OCI-LY7 (cell line): ENCODE measurements at regions not wholly inside any gene's neighbourhood (a gene's known extent, or its start where the extent isn't known, plus 50 kb on each side); places are given as distances from the start of the nearest gene placed in this dataset.

Experiments
- BruUV-seq: library from RNA; stranded (reverse); fragments of 400-500 nt; replicated peaks from 2 replicates; lab custom pipeline; 2021; lab: Mats Ljungman, UMichigan
- CTCF ChIA-PET: fragments of 300-600 bp; sonication (Branson Sonifier 250); formaldehyde crosslinking; loops from one replicate; lab custom pipeline; 2022; ENCODE audit warnings: antibody characterized with exemption; ENCODE audit not compliant: unreplicated experiment; lab: Charles Lee
- POLR2A ChIA-PET: fragments of 300-600 bp; sonication (Branson Sonifier 250); formaldehyde crosslinking; loops from one replicate; lab custom pipeline; 2022; ENCODE audit warnings: antibody characterized with exemption; lab: Charles Lee
- DNase-seq: peaks from one replicate; pipeline ENCODE4 v3.0.0-alpha.2; 2015; ENCODE audit warnings: low spot score
- H2AFZ ChIP-seq: fragments of 200-600 bp; sonication (generic), shearing (Covaris generic); 2 replicates; pipeline ENCODE4 v1.6.1; 2014; ENCODE audit warnings: mild to moderate bottlenecking, antibody characterized with exemption, low read length, moderate library complexity
- H3K27ac ChIP-seq: fragments of 200-600 bp; sonication (generic); 2 replicates; pipeline ENCODE4 v1.5.1; 2014; ENCODE audit warnings: mixed run types, low read depth, mild to moderate bottlenecking, moderate library complexity, low read length, inconsistent platforms; ENCODE audit not compliant: poor library complexity, severe bottlenecking
- H3K36me3 ChIP-seq: fragments of 200-600 bp; sonication (generic); 2 replicates; pipeline ENCODE4 v1.6.1; 2014; ENCODE audit warnings: mild to moderate bottlenecking, antibody characterized with exemption, low read length, moderate library complexity, mixed read lengths; ENCODE audit not compliant: insufficient read depth
- H3K4me1 ChIP-seq: fragments of 200-600 bp; sonication (generic); 2 replicates; pipeline ENCODE4 v1.5.1; 2014; ENCODE audit warnings: mild to moderate bottlenecking, low read length; ENCODE audit not compliant: insufficient read depth, poor library complexity, severe bottlenecking
- H3K4me2 ChIP-seq: fragments of 200-600 bp; sonication (generic); 2 replicates; pipeline ENCODE4 v1.6.1; 2014; ENCODE audit warnings: mild to moderate bottlenecking, low read length
- H3K4me3 ChIP-seq: fragments of 200-600 bp; sonication (generic); 2 replicates; pipeline ENCODE4 v1.5.1; 2014; ENCODE audit warnings: mild to moderate bottlenecking, low read depth, low read length; ENCODE audit not compliant: poor library complexity, severe bottlenecking
- H3K79me2 ChIP-seq: fragments of 200-600 bp; sonication (generic); 2 replicates; pipeline ENCODE4 v1.6.1; 2016; ENCODE audit warnings: low read depth, mild to moderate bottlenecking, low read length, moderate library complexity, mixed read lengths; ENCODE audit not compliant: insufficient read depth
- H3K9me2 ChIP-seq: fragments of 200-600 bp; sonication (generic); 2 replicates; pipeline ENCODE4 v1.6.1; 2016; ENCODE audit warnings: mild to moderate bottlenecking, low read length, mixed read lengths; ENCODE audit not compliant: insufficient read depth
- H3K9me3 ChIP-seq: fragments of 200-600 bp; sonication (generic); 2 replicates; pipeline ENCODE4 v1.6.1; 2014; ENCODE audit warnings: mild to moderate bottlenecking, mixed run types, low read length, mixed read lengths
- H4K20me1 ChIP-seq: fragments of 200-600 bp; sonication (generic); 2 replicates; pipeline ENCODE4 v1.6.1; 2014; ENCODE audit warnings: mild to moderate bottlenecking, antibody characterized with exemption, low read length, moderate library complexity, mixed read lengths; ENCODE audit not compliant: insufficient read depth
- EZH2phosphoT487 ChIP-seq: fragments of 200-600 bp; sonication (generic); IDR thresholded peaks from 2 replicates; pipeline ENCODE4 v1.6.1; 2018; ENCODE audit warnings: low read depth, borderline replicate concordance, mild to moderate bottlenecking, mixed run types, antibody characterized with exemption, low read length, moderate library complexity, mixed read lengths
- intact Hi-C: fragments of 100-400 bp; cut with micrococcal nuclease; formaldehyde crosslinking; loops from one replicate; pipeline ENCODE4 v1.10.0; 2022; ENCODE audit not compliant: unreplicated experiment
- TF ChIP-seq, protein P1 (sequence below): fragments of 200-600 bp; sonication (generic); conservative IDR thresholded peaks from 2 replicates; pipeline ENCODE4 v1.5.1; 2014; ENCODE audit warnings: mild to moderate bottlenecking, antibody characterized with exemption, low read length, moderate library complexity, mixed read lengths

DNA sequence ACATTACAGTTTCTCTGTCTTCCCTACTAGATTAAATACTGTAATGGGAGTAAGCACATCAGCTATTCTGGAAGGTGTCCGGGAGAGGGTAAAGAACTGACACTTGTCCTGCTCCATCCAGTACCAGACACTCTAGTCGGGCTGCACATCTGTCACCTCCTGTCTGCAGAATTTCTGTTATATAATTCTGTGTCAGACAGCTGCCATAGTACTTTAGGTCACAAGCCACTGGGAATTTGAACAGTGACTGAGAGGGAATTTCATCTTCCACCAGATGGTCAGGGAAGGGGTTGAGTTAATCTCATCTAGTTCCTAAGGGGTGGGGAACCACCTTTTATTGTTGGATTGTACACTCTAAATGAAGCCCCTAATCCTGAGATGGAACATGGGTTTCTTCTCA is 58.6 kb upstream of the NUDT7 start:
- H3K27ac ChIP-seq = no peak overlapping the region
- H3K4me2 ChIP-seq = no peak overlapping the region
- no peaks in the 10 kb centered on the region for H3K79me2 ChIP-seq
- intact Hi-C loops = no loop called here
- ChIA-PET CTCF (no interaction called here), POLR2A (no interaction called here)
- no peaks in the 10 kb centered on the region for H3K9me3 ChIP-seq
- DNase-seq = no peak
- H4K20me1 ChIP-seq = no peaks in the 10 kb centered on the region
- H3K36me3 ChIP-seq = no peaks in the 10 kb centered on the region
- TF ChIP-seq EZH2phosphoT487 = no peak
- TF ChIP-seq, protein P1, sequence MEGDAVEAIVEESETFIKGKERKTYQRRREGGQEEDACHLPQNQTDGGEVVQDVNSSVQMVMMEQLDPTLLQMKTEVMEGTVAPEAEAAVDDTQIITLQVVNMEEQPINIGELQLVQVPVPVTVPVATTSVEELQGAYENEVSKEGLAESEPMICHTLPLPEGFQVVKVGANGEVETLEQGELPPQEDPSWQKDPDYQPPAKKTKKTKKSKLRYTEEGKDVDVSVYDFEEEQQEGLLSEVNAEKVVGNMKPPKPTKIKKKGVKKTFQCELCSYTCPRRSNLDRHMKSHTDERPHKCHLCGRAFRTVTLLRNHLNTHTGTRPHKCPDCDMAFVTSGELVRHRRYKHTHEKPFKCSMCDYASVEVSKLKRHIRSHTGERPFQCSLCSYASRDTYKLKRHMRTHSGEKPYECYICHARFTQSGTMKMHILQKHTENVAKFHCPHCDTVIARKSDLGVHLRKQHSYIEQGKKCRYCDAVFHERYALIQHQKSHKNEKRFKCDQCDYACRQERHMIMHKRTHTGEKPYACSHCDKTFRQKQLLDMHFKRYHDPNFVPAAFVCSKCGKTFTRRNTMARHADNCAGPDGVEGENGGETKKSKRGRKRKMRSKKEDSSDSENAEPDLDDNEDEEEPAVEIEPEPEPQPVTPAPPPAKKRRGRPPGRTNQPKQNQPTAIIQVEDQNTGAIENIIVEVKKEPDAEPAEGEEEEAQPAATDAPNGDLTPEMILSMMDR = no peak
- H3K9me2 ChIP-seq = no peaks in the 10 kb centered on the region
- no peak overlapping the region for H2AFZ ChIP-seq
- no peak overlapping the region for H3K4me3 ChIP-seq
- BruUV-seq = no TSS peak
- no peaks in the 10 kb centered on the region for H3K4me1 ChIP-seq

DNA sequence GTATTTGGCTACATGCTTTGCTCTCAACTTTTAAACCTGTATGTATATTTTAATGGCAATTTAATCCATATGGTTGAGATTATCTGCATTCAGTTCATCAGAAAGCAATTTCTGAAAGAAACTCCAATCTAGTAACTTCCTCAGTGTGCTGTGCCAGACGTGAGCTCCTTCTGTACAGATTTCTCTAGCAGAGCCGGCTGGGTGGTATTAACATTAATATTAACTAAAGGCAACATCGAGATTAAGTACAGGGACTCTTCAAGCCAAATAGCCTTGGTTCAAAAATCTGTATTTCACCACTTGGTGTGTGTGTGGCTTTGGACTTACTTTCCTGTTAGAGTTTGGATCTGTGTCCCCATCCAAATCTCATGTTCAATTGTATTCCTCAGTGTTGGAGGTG is 55.5 kb upstream of the NUDT7 start:
- no peaks in the 10 kb centered on the region for H4K20me1 ChIP-seq
- CTCF ChIA-PET = no interaction called here
- H3K9me3 ChIP-seq = no peaks in the 10 kb centered on the region
- no peak overlapping the region for H3K4me3 ChIP-seq
- H2AFZ ChIP-seq = no peak overlapping the region
- no peak for DNase-seq
- POLR2A ChIA-PET = no interaction called here
- H3K36me3 ChIP-seq = no peaks in the 10 kb centered on the region
- H3K27ac ChIP-seq = no peak overlapping the region
- no peak overlapping the region for H3K4me2 ChIP-seq
- no peaks in the 10 kb centered on the region for H3K4me1 ChIP-seq
- no peak for TF ChIP-seq EZH2phosphoT487
- TF ChIP-seq, protein P1 = no peak
- H3K79me2 ChIP-seq = no peaks in the 10 kb centered on the region
- intact Hi-C loops = no loop called here
- no peaks in the 10 kb centered on the region for H3K9me2 ChIP-seq
- no TSS peak for BruUV-seq

DNA sequence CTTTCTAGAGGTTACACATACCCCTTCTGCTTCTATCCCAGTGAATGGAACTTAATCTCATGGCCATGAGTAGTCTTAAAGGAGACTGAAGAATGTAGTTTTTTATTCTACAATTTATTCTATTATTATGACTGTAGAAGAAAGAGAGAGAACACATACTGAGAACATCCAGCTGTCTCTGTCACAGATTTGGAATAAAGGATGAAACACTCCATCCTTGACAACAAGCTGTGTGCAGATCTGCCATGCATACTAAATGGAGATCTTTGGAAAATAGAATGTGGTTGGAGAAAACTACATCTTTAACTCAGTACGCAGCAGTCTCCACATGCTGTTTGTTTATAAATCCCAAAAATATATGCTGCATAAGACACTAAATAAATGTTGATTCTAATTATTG is 54.1 kb upstream of the NUDT7 start:
- CTCF ChIA-PET = no interaction called here
- H3K9me3 ChIP-seq = no peaks in the 10 kb centered on the region
- H3K4me1 ChIP-seq = no peaks in the 10 kb centered on the region
- no peak overlapping the region for H3K4me3 ChIP-seq
- no peak overlapping the region for H3K4me2 ChIP-seq
- H3K27ac ChIP-seq = no peak overlapping the region
- BruUV-seq = no TSS peak
- no peak for DNase-seq
- no peak overlapping the region for H2AFZ ChIP-seq
- no peaks in the 10 kb centered on the region for H3K79me2 ChIP-seq
- no peaks in the 10 kb centered on the region for H3K9me2 ChIP-seq
- no peaks in the 10 kb centered on the region for H4K20me1 ChIP-seq
- TF ChIP-seq, protein P1 = no peak
- no peak for TF ChIP-seq EZH2phosphoT487
- no peaks in the 10 kb centered on the region for H3K36me3 ChIP-seq
- intact Hi-C loops = no loop called here
- POLR2A ChIA-PET = no interaction called here
